ENCODE measurements at regions not wholly inside any gene's neighbourhood (a gene's known extent, or its start where the extent isn't known, plus 50 kb on each side); places are given as distances from the start of the nearest gene placed in this dataset.
A peak's percentile ranks its signal among the peaks of the same experiment; 100 is the strongest.
"Not testable (repeated sequence)": the region's sequence is repeated elsewhere in the genome, so short reads cannot be mapped to it uniquely, and the experiment has no call there.

DNA sequence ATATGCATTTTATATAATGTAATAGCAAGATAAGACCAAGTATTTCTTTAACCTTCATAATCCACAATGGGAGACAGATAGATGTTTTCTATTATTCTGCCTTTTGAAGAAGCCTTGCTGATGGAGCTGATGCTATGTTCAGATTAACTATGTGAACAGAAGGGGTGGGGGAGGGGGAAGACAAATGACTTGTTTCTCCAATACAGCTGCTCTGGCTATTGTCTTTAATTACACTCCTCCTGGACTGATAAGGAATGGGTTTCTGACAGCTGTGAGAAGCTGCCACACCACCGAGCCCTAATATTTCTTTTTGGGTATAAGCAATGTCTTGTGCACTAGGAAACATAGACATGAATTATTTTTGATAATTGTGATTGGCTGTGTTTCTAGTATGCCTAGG is 62.0 kb downstream of the CAVIN4 start:
- DNase-seq, result no peak

DNA sequence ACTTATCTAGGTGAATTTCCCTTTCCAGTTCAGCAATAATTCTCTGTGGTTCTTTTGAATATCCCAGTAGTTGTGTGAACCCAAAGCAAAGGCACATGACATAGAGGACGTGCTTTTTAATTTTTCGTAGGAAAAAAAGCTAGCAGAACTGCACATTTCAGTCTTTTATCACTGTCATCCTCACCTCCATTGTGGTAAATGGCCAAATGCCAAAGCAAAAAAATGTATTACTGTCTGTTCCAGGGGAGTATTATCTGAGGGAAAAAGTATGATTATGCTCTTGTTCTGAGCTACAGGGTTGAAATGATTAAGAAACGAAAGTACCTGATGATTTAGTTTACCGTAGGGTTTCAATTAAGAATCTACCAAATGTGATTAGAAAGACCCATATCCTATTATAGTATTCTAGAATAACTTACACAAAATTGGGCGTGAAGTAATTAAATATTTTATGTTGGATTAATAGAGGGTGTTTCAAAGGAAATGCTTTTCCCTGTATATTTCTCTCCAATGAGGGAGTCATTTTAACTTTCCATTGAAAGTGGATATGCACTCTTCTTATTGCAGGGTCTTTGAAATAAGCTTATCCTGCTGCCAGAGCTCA is 62.7 kb downstream of the CAVIN4 start:
- DNase-seq, result no peak

DNA sequence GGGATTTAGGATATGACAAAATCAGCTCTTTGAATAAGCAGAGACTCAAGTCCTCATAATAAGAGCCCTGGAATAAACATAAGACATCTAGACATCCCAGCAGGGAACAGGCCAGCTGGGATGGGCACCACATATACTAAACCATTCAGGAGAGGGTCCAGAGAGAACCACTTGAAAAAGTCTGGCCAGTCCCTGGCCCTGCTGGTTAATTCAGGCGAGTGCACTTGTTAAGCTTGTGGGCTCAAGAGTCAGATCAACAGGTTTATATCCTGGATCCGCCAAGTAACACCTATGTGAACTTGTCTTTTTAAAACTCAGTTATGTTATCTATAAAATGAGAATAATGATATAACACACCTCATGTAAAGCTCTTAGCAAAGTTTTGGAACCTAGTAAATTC is 63.3 kb downstream of the CAVIN4 start:
- DNase-seq, result no peak

DNA sequence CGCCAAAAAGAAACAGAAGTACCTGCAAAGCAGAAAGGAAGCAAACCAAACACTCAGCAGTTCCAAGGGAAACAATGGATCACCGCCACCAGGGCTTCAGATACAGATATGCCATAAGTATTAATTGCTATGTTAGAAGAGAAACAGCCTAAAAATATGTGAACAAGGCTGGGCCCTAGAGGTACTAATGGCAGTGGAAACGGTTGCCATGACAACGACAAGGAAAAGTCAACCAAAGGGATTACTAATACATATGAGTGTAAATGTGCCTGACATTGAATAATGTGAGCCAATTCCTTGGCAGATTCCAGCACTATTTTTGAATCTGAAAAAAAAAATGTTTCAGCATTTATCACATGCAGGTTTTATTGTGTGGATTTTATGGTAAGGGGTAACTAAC is 75.0 kb downstream of the CAVIN4 start:
- DNase-seq, result no peak

DNA sequence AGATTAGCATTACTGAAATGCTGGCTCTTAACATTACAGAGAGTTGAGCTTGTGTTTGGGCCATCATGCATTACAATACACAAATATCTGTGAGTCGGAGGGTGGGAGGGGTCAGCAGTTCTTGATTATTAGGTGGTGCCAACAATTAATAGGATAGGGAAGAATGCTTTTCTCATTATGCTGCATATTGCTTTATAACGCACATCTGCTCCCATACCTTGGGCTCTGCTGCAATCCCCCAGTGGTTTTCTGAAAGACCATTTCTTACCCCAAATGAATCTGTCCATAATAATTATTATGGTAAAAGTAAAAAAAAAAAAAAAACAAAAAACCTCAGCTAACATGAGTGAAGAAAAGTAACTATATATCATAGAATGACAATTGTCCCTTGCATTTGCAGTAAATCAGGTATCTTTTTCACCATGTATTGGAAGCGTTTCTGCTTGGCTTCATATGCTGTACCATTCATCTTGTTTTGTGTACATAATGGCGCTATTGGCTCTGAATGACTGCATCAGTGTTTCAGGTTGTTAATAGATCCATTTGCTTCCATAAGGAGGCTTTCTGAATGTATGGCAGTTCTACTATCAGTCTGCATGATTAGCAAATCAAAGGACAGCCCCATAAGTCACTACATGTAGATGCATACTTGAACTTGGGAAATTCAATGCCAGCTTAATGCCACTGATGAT is 75.9 kb downstream of the CAVIN4 start:
- no peak for DNase-seq

DNA sequence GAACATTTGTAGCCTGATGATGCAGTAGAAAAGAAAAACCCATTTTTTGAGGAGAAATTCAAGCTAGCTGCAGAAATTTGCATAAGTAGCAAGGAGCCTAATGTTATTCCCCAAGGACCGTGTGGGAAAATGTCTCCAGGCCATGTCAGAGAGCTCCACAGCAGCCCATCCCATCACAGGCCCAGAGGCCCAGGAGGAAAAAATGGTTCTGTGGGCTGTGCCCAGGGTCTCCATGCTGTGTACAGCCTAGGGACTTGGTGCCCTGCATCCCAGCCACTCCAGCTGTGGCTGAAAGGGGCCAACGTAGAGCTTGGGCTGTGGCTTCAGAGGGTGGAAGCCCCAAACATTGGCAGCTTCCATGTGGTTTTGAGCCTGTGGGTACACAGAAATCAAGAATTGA is 79.0 kb downstream of the CAVIN4 start:
- DNase-seq, result not testable (repeated sequence)

DNA sequence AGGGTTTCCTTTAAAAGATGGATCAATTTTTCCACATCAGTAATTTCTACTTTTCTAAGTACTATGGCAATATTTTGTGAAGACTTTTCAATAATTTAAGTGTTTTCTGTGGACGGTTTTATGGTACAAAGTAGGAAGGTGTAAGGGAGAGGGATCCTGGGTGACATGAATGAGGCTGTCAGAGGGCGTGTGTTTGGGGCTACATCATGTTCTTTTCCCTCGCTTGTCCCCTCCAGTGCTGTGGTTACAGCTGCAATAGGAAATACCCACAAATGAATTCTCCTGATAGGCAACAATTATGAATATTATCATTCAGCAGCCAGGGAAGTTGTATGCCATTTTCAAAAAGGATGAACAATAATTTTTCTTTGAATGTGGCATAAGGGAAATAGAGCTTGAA is 83.8 kb downstream of the CAVIN4 start:
- no peak for DNase-seq

DNA sequence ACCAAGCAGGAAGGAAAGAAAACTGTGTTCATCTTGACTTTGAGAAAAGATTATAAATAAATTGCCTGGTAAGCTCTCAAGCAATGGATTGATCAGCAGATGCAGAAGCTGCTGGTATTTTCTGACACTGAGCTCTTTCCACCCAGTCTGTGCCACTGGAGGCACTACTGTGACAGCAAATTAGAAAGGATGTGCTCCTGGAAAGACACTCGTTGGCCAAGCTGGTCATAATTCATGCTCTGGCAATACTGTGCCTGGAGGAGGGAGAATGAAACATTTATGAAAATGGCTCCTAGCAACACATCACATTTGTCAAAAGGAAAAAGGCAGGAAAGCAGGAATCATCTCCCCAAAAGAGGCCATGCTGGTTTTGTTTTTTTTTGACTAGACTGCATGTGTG is 84.2 kb downstream of the CAVIN4 start:
- DNase-seq, result no peak

DNA sequence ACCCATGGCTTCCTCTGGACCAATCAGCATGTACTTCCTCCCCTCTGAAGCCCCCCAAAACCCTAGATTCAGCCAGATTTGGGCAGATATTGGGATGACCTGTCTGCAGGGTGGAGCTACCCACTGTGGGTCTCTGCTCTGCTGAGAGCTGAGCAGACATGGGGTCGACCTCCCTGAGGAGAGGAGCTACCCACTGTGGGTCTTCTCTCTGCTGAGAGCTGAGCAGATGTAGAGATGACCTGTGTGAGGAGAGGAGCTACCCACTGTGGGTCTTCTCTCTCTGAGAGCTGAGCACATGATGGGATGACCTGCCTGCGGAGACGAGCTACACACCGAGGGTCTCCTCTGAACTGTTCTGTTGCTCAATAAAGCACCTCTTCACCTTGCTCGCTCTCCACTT is 89.6 kb downstream of the CAVIN4 start:
- no peak for DNase-seq

DNA sequence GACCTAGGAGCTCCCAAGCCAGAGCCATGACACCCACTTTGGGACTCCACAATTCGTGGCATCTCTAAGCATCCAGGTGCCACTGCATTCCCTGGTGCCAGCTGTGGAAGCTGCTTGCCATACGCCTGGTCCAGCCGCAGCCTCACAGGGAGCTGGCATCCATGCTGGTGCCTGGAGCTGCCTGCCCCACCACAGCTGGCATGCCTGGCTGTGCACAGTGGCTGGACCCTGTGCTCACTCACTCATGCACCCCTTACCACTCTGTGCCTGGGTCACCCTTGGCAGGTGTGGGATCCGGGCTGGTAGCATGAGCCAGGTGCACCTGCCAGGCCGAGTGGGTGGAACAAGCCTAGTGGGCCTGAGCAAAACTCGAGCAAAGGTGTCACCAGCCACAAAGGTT is 90.1 kb downstream of the CAVIN4 start:
- DNase-seq, result no peak

DNA sequence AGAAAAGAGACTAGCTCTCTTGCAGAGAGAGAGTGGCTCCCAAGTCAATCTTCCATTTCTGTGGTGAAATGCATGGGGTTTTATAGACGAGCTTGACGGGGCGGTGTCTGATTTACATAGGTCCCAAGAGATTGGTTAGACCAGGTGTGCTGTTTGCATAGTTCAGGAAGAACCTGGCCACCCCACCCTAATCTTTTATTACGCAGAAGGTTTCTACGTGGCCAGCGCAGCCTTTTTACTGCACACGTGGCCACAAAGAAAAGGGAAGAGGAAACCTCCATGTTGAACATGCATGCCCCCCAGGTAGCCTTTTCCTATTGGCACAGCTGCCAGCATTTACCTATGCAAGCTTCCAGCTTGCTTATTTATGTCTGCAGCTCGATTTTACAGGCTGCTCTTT is 92.1 kb downstream of the CAVIN4 start:
- no peak for DNase-seq

DNA sequence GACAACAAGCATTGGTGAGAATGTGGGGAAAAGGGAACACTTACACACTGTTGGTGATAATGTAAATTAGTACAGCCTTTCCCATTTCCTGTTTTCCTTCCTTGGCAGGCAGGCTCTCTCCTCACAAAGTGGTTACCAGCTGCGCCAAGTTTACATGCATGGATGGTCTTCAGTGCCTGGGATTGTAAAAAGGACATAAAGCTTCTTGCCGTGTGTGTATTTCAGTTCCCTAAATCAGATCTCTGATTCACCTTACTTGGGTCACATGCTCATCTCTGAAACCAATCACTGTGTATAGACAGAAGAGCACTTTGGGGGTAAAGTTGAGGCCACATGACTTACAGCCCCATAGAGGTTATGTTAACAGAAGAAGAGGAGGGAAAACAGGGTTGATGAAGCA is 92.8 kb downstream of the CAVIN4 start:
- peak; percentile 2 for DNase-seq

DNA sequence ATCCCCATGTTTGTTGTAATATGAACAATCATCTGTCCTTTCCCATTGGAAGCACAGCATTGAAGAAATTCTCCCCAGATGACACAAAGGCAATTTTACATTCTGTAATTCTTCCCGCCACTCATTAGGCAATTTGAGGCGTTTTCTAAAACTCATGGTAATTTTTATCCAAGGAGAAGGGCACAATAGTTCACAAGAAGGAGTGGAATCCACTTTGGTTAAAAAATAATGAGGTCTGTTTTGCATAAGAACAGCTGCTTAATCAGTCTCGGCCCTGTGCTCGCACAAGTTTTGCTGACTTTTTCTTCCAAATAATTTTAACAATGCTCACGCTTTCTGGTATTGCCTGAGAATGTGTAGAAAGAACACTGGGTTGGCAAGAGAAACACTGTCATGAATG is 94.0 kb downstream of the CAVIN4 start:
- DNase-seq, result no peak

DNA sequence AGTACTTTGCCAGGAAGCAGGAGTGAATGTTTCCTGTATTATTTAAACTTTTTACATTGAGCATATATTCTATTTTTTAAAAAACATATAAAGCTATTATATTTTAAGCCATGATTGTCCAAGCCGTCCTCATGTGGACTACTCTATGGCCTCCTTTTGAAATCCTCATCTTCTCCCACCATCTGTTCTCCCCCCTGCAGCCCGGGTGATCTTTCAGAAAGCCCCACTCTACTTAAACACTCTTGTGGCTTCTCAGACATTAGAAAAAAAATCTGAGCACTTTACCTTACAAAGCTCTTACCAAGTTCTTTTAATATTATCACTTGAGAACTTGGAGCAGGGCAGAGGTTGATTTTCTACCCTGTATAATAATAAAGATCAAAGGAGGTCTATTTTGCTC is 95.4 kb downstream of the CAVIN4 start:
- no peak for DNase-seq

DNA sequence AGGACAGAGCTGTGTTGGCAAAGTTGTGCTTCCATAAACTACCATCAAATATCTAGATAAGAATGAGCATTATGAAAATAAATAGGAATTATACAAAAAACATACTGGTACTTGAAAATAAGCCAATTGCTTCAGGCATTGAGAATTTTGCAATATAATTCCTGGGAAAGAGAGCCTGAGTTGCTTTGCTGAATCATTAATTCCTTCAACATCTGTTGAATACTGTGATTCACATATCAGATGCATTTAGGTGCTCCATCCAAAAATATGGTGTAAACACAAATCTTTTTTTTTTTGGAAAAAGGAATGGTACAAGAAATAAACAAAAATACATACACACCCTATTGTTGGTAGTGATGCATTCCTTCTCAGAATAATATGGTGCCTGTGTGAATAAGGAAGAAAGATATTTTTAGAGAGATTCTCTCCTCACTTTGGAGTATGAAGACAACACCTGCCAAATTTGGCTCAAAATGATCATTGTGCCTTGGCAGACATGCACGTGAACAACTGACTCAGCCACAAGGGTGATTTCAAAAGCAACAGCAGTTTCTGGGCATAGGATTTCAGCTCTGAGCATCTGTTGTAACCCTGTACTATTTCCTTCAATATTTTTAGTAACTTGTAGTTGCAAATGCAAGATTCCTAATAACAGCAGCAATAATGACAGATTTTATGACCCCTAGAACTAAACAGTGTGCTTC is 96.7 kb downstream of the CAVIN4 start:
- no peak for DNase-seq

DNA sequence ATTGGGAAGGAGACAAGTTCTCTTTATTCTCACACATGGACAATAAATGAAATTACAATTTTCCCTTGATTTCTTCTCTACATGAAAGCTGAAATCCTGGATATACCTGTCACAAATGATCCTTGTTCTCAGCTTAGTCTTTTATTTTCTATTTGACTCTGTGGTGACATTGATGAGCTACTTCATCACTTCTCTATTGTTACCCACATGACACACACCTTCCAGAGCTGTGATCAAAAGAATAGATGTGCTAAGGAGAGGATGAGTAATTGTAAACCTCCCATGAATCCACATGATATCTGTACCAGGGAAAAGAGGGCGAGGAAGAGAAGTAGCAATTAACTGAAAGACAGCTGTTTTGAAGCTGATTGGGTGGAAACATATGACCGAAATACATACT is 102.0 kb downstream of the CAVIN4 start:
- DNase-seq, result no peak

DNA sequence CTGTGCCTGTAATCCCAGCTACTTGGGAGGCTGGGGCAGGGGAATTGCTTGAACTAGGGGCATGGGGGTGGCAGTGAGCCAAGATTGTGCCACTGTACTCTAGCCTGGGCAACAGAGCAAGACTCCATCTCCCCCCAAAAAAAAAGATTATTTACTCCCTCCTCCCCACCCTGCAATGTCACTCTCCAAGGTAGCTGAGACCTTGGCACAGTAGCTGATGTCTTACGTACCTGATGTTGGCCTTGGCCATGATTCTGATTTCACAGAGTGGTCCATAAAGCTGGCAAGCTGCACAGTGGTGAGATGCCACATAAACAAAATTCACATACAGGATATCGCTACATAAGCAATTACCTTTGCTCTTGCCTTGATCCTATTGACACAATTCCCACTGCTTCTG is 108.5 kb downstream of the CAVIN4 start:
- no peak for DNase-seq

DNA sequence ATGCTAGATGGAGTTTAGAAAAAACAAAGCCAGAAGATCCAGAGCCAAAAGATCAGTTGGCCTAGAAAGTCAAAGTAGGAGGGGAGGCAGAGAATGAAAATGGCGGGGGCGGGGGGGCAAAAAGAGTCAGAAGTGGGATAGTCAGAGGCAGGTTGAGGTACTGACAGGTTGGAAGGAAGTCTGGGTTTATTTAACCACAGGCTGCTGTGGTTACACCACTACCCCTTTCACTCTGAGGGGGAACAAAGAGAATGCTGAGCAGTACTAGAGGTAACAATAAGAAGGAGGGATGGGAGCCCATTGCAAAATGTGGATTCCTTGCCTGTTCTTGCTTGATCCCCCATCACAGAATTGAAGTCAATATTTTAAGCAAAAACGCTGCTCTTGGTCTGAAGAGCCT is 111.8 kb downstream of the CAVIN4 start:
- no peak for DNase-seq

DNA sequence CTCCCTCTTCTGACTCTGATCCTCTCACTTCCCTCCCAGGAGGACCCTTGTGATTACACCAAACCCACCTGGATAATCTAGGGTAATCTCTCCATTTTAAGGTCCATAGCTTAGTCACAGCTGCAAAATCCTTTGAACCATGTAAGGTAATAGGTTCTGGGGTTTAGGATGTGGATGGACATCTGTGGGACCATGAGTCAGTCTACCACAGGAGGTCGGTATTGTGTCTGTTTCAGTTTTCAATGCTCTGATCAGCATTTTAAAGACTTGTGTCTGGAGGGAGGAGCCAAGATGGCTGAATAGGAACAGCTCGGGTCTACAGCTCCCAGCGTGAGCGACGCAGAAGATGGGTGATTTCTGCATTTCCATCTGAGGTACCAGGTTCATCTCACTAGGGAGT is 112.6 kb downstream of the CAVIN4 start:
- no peak for DNase-seq

DNA sequence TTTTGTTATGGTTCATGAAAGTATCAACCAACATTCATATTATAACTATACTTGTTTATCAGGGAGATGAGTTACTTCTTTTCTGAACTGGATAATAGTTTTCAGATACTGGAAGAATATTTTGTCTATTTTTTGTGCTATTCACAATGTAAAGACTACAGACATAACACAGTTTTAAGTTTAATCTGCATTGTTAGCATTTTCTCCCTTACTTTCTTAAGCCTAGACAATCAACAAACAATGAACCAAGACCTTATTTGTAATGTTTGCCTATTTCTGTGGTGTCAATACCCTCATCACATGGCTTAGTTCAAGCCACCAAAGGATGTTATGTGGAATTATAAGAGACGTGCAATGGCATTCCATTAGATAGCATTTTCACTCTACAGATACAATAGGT is 119.5 kb downstream of the CAVIN4 start:
- DNase-seq, result no peak

DNA sequence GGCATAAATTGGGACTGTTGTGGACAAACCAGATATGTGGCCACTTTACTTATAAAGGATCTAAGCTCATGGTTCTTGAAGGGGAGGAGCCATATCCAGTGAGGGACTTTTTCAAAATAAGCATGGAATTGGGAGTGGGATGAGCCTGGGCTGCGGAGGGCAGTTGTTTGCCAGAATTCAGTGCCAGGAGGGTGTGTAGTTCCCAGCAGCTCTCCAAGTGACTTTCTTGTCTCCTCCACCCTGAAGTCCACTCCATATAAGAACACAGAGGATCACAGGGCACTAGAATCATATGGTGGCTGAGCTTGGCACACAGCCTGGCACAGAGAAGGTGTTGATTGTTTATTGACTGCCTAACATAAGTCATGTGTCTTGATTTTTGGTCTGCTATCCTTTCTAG is 121.1 kb downstream of the CAVIN4 start:
- DNase-seq, result no peak

DNA sequence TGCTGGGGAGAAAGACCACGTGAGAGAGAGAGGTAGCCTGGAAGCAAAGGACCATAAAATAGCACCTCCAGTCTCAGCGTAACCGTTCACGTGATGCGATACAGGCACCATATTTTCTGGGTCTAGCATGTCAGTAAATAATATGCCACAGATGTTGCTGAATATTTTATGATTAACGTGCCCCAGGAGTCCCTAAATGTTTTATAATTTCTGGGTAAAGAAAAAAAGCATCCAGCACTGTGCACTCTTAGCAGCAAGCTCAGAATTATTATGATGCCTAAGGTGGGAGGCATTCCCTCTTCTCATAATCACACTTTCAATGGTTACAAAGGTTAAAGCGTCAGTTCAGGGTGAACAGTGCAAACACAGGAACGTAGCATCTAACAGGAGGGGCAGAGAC is 121.8 kb downstream of the CAVIN4 start:
- no peak for DNase-seq

DNA sequence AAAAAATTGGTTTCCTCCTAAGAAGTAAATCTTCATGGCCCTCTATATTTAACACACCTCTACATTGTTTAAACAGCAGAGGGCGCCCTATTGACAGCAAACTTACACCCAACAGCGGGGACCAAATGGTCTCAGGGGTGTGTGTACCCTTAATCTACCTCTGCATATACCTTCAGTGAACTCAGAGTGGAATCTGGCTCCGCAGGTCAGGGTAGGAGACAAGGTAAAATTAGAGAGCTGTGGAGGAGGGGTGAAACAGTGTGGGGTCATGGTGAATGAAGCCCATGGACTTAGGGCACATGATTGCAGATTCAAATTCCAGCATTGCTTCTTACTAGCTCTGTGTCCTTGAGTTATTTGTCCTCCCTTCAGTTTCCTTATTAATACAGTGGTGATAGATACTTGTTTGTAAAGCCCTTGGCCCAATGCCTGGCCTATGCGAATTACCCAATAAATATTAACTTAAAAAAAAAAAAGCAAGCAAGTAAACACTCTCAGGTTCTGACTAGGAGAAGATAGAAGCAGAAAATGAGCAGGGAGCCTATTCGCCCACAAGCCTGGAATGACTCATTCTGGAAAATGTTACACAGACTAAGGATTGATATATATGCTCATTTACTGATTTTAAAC is 122.9 kb downstream of the CAVIN4 start:
- no peak for DNase-seq

All from DMS79 treated with DMSO at 0.1 percent for 48 hours (cell line).